Esophagus squamous epithelium (tissue), 5 donors: ENCODE measurements at regions not wholly inside any gene's neighbourhood (a gene's known extent, or its start where the extent isn't known, plus 50 kb on each side); places are given as distances from the start of the nearest gene placed in this dataset.
"Not testable (repeated sequence)": the region's sequence is repeated elsewhere in the genome, so short reads cannot be mapped to it uniquely, and the experiment has no call there.

ENCODE experiments used
- DNase-seq: peaks from one replicate; lab custom pipeline; 2025; lab: John Stamatoyannopoulos, UW
- H3K27ac ChIP-seq, 4 donors: fragments of 200-600 bp; sonication (generic); one replicate each; pipeline ENCODE4 v1.5.1; 2016 to 2019; ENCODE audit warnings: mild to moderate bottlenecking in 1 of 4
- H3K27me3 ChIP-seq, 4 donors: fragments of 200-600 bp; sonication (generic); 1 replicate in 3 of 4; 2 replicates in 1 of 4; pipeline versions ENCODE4 v1.5.1 to v1.6.0; 2017 to 2021; ENCODE audit warnings: antibody characterized with exemption in 1 of 4
- H3K36me3 ChIP-seq, 3 donors: fragments of 200-600 bp; sonication (generic); one replicate each; pipeline ENCODE4 v1.5.1; 2016 to 2019
- H3K4me1 ChIP-seq, 3 donors: fragments of 200-600 bp; sonication (generic); one replicate each; pipeline ENCODE4 v1.5.1; 2017 to 2019
- H3K4me3 ChIP-seq, 4 donors: fragments of 200-600 bp; sonication (generic); 1 replicate in 3 of 4; 2 replicates in 1 of 4; pipeline ENCODE4 v1.5.1; 2016 to 2019; ENCODE audit warnings: mild to moderate bottlenecking in 2 of 4, moderate library complexity in 1 of 4
- H3K9me3 ChIP-seq, 3 donors: fragments of 200-600 bp; sonication (generic); one replicate each; pipeline ENCODE4 v1.5.1; 2016 to 2019
- POLR2A ChIP-seq, 4 donors: fragments of 450-650 bp; IDR thresholded peaks; one replicate each; pipeline ENCODE4 v1.6.1; 2017; ENCODE audit warnings: antibody characterized with exemption in 4 of 4, mild to moderate bottlenecking in 4 of 4, moderate library complexity in 3 of 4
- WGBS, 2 donors: methylation state at CpG; one replicate each; pipeline ENCODE4 v1.1.5; 2018; 5-methylcytosine and 5-hydroxymethylcytosine counted together
- intact Hi-C: fragments of 100-400 bp; cut with DNase I; formaldehyde crosslinking; loops from one replicate; pipeline ENCODE4 v1.15.0; 2022
- TF ChIP-seq, protein P1 (sequence below), 6 experiments: fragments of 450-650 bp in 4 of 6; fragments of 200-600 bp in 2 of 6; sonication (generic) in 2 of 6; IDR thresholded peaks; one replicate each; pipeline ENCODE4 v1.5.1; 2016 to 2019; ENCODE audit warnings: antibody characterized with exemption in 6 of 6, mild to moderate bottlenecking in 4 of 6, moderate library complexity in 4 of 6
- donor health status: DM: yes; HTN: yes; CAD: no.

DNA sequence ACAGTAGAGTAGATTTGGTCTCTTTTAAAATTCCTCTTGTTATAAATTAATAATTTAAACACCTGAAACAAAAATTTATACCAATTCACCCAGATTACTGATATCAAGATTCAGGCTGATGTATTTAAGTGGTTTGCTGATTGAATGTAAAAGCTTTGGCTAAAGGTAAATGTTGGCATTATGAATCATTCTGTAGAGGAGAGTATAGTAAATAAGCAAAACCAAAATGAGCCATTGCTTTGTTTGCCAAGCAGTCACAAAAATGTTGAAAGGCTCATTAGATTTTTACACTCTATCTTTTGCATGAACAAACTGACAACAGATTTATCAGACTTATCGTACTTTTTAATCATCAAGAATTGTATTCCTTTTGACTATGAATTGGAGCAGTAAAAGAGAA lies 332.6 kb downstream of the FAM170A start:
- no peaks in the 10 kb centered on the region for H3K4me1 ChIP-seq
- no peaks in the 10 kb centered on the region for H3K9me3 ChIP-seq
- no peak overlapping the region for H3K27ac ChIP-seq
- WGBS, 2 donors: 53 to 77% methylated on average over 1 of the region's 1 CpG
- H3K27me3 ChIP-seq: no peaks in the 10 kb centered on the region
- no peak overlapping the region for H3K4me3 ChIP-seq
- TF ChIP-seq, protein P1, sequence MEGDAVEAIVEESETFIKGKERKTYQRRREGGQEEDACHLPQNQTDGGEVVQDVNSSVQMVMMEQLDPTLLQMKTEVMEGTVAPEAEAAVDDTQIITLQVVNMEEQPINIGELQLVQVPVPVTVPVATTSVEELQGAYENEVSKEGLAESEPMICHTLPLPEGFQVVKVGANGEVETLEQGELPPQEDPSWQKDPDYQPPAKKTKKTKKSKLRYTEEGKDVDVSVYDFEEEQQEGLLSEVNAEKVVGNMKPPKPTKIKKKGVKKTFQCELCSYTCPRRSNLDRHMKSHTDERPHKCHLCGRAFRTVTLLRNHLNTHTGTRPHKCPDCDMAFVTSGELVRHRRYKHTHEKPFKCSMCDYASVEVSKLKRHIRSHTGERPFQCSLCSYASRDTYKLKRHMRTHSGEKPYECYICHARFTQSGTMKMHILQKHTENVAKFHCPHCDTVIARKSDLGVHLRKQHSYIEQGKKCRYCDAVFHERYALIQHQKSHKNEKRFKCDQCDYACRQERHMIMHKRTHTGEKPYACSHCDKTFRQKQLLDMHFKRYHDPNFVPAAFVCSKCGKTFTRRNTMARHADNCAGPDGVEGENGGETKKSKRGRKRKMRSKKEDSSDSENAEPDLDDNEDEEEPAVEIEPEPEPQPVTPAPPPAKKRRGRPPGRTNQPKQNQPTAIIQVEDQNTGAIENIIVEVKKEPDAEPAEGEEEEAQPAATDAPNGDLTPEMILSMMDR (IDR thresholded peaks at IDR 0.05): no peak
- TF ChIP-seq POLR2A (IDR thresholded peaks at IDR 0.05): no peak
- intact Hi-C loops: no loop called here
- H3K36me3 ChIP-seq: no peaks in the 10 kb centered on the region
- no peak for DNase-seq

DNA sequence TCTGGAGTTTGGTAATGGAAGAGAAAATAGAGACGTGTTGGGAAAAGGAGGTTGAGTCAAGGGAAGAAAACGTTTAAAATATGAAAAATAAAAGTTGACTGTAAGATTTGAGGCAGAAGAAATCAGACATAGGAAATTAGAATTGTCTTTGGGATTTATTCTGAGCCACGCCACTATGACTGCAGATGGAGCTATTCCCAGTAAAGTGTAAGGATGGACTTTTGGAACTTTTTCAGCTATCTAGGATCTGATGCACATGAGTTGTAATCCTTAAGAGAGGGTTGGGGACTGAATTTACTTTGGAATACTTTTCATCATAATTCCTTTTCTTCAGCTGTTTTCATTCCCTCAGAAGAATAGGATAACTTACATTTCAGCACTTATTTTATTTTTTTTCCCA lies 336.7 kb downstream of the FAM170A start:
- 41 to 47% methylated on average over 3 of the region's 3 CpGs for WGBS, 2 donors
- Histone ChIP-seq H3K36me3 (no peaks in the 10 kb centered on the region), H3K27me3 (no peaks in the 10 kb centered on the region), H3K4me3 (no peak overlapping the region), H3K27ac (no peak overlapping the region), H3K9me3 (no peaks in the 10 kb centered on the region), H3K4me1 (no peaks in the 10 kb centered on the region)
- TF ChIP-seq, protein P1 (IDR thresholded peaks at IDR 0.05): no peak
- no peak for TF ChIP-seq POLR2A (IDR thresholded peaks at IDR 0.05)
- intact Hi-C loops: no loop called here
- DNase-seq: no peak

DNA sequence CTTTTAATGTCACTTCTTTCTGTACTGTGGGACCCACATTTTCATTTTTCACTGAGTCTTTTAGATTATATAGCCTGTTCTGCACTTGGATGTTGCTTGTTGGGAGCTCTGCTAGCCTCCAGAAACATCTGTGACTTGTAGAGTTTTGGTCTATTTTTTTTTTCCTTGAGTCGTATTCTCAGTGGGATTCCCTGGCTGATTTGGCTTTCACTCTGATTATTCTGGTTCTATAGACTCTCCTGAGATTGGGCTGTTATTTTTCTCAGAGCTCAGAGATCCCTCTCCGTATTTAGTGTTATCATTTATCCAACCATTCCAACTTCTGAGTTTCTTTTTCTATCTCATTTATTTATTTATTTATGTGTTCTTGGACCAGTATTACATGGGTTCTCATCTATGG lies 339.3 kb downstream of the FAM170A start:
- Histone ChIP-seq H3K4me1 (no peaks in the 10 kb centered on the region), H3K27ac (no peak overlapping the region), H3K9me3 (no peaks in the 10 kb centered on the region), H3K36me3 (no peaks in the 10 kb centered on the region), H3K4me3 (no peak overlapping the region), H3K27me3 (no peaks in the 10 kb centered on the region)
- TF ChIP-seq, protein P1 (IDR thresholded peaks at IDR 0.05): no peak
- no peak for TF ChIP-seq POLR2A (IDR thresholded peaks at IDR 0.05)
- no peak for DNase-seq
- WGBS, 2 donors: 60 to 77% methylated on average over 2 of the region's 2 CpGs
- intact Hi-C loops: no loop called here

DNA sequence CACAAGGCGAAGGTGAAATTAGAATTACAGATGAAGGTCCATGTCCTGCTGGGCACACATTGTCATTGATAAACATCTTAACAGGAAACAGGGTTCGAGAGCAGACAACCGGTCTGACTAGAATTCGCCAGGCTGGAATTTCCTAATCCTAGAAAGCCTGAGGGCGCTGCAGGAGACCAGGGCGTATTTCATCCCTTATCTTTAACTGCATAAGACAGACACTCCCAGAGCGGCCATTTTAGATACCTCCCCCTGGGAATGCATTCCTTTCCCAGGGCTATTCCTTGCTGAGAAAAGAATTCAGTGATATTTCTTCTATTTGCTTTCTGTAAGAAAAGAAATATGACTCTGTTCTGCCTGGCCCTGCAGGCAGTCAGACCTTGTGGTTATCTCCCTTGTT lies 357.7 kb downstream of the FAM170A start:
- 84 to 87% methylated on average over 7 of the region's 7 CpGs for WGBS, 2 donors
- H3K27me3 ChIP-seq, H3K27ac ChIP-seq, DNase-seq, intact Hi-C loops, H3K4me1 ChIP-seq, H3K4me3 ChIP-seq, H3K36me3 ChIP-seq: not testable (repeated sequence)
- peaks cover 0 to 15% (median 0%) of the 10 kb centered on the region in 3 donors for H3K9me3 ChIP-seq

DNA sequence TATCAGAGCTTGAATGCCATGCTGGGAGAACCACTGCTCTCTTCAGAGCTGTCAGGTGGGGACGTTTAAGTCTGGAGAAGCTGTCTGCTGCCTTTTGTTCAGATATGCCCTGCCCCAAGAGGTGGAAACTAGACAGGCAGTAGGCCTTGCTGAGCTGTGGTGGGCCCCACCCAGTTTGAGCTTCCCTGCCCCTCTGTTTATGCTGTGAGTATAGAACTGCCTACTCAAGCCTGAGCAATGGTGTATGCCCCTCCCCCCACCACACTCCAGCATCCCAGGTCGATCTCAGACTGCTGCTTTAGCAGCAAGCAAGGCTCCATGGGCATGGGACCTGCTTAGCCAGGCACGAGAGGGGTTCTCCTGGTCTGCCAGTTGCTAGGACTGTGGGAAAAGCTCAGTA lies 362.3 kb downstream of the FAM170A start:
- no peaks in the 10 kb centered on the region for H3K27me3 ChIP-seq
- intact Hi-C loops: no loop called here
- 52 to 60% methylated on average over 1 to 3 of the region's 3 CpGs for WGBS, 2 donors
- no peaks in the 10 kb centered on the region for H3K36me3 ChIP-seq
- no peak for TF ChIP-seq POLR2A (IDR thresholded peaks at IDR 0.05)
- TF ChIP-seq, protein P1 (IDR thresholded peaks at IDR 0.05): no peak
- no peaks in the 10 kb centered on the region for H3K4me1 ChIP-seq
- peaks cover 0 to 12% (median 0%) of the 10 kb centered on the region in 3 donors for H3K9me3 ChIP-seq
- H3K4me3 ChIP-seq: no peak overlapping the region
- no peak for DNase-seq
- no peak overlapping the region for H3K27ac ChIP-seq

DNA sequence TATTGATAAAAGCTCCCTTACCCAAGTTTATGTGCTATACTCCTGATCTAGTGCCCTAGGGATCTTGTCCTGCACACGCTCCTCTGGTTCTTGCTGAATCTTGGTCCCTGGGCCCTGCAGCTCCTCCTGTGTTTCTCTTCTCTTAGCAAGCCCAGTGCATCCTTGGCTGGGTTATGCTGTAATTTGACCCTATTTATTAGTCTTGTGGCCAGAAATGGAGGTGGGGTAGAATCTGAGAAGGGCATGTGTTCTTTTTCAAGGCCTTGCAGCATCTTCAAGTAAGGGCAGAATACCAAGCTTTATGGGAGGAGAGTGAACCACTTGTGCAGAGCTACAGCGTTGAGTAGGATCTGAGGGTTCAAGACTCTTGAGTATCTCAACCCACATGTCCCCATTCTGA lies 366.8 kb downstream of the FAM170A start:
- H3K36me3 ChIP-seq: no peaks in the 10 kb centered on the region
- TF ChIP-seq, protein P1 (IDR thresholded peaks at IDR 0.05): no peak
- TF ChIP-seq POLR2A (IDR thresholded peaks at IDR 0.05): no peak
- no peak for DNase-seq
- H3K4me3 ChIP-seq: no peak overlapping the region
- H3K4me1 ChIP-seq: no peaks in the 10 kb centered on the region
- no peak overlapping the region for H3K27ac ChIP-seq
- no peaks in the 10 kb centered on the region for H3K27me3 ChIP-seq
- intact Hi-C loops: no loop called here
- WGBS, 2 donors: 54 to 67% methylated on average over 2 of the region's 2 CpGs
- H3K9me3 ChIP-seq: no peaks in the 10 kb centered on the region
